ENCODE measurements at regions not wholly inside any gene's neighbourhood (a gene's known extent, or its start where the extent isn't known, plus 50 kb on each side); places are given as distances from the start of the nearest gene placed in this dataset.

GRCh38 chr14:104435147-104436046 is 144.2 kb upstream of the C14orf180 start:
- intact Hi-C loops (cut with DNase I), result no loop called here
- DNase-seq, result peak; percentile 38 to 62
- Histone ChIP-seq H3K27me3 (ENCODE audit: control insufficient read depth in 1 of 2, insufficient read depth in 2 of 2, low read length in 1 of 2) (no peaks in the 10 kb centered on the region), H3K9me3 (ENCODE audit: control insufficient read depth, low read length) (no peaks in the 10 kb centered on the region), H3K4me1 (ENCODE audit: control insufficient read depth in 1 of 2, insufficient read depth in 2 of 2, low read length in 2 of 2) (no peaks in the 10 kb centered on the region), H3K4me3 (ENCODE audit: low read length in 2 of 2) (no peak overlapping the region), H3K36me3 (ENCODE audit: control insufficient read depth in 1 of 2, insufficient read depth in 2 of 2, low read length in 1 of 2) (no peaks in the 10 kb centered on the region), H3K27ac (ENCODE audit: low read depth in 1 of 2, low read length in 2 of 2) (no peak overlapping the region)
- no peak for ATAC-seq (ENCODE audit: low FRiP score)
- WGBS, 2 donors, result 96 to 97% methylated on average over 20 of the region's 20 CpGs

GRCh38 chr14:104436047-104436591 is 143.4 kb upstream of the C14orf180 start:
- Histone ChIP-seq H3K27me3 (ENCODE audit: control insufficient read depth in 1 of 2, insufficient read depth in 2 of 2, low read length in 1 of 2) (no peaks in the 10 kb centered on the region), H3K36me3 (ENCODE audit: control insufficient read depth in 1 of 2, insufficient read depth in 2 of 2, low read length in 1 of 2) (no peaks in the 10 kb centered on the region), H3K27ac (ENCODE audit: low read depth in 1 of 2, low read length in 2 of 2) (no peak overlapping the region), H3K9me3 (ENCODE audit: control insufficient read depth, low read length) (no peaks in the 10 kb centered on the region), H3K4me1 (ENCODE audit: control insufficient read depth in 1 of 2, insufficient read depth in 2 of 2, low read length in 2 of 2) (no peaks in the 10 kb centered on the region), H3K4me3 (ENCODE audit: low read length in 2 of 2) (no peak overlapping the region)
- intact Hi-C loops (cut with DNase I), result no loop called here
- 17 to 18% methylated on average over 20 of the region's 20 CpGs for WGBS, 2 donors
- peak; percentile 82 to 87 for DNase-seq
- peak; percentile 66 for ATAC-seq (ENCODE audit: low FRiP score)

- WGBS, 2 donors, result 87 to 88% methylated on average over 15 of the region's 15 CpGs
- ATAC-seq (ENCODE audit: low FRiP score) (no peak), DNase-seq (peak in 1 of 2 donors; percentile 53)
- no peaks in the 10 kb centered on the region for H3K36me3 ChIP-seq (ENCODE audit: control insufficient read depth in 1 of 2, insufficient read depth in 2 of 2, low read length in 1 of 2)
- intact Hi-C loops (cut with DNase I), result no loop called here
- no peaks in the 10 kb centered on the region for H3K27me3 ChIP-seq (ENCODE audit: control insufficient read depth in 1 of 2, insufficient read depth in 2 of 2, low read length in 1 of 2)
- no peak overlapping the region for H3K27ac ChIP-seq (ENCODE audit: low read depth in 1 of 2, low read length in 2 of 2)
- H3K9me3 ChIP-seq (ENCODE audit: control insufficient read depth, low read length), result no peaks in the 10 kb centered on the region
- H3K4me3 ChIP-seq (ENCODE audit: low read length in 2 of 2), result no peak overlapping the region
- no peaks in the 10 kb centered on the region for H3K4me1 ChIP-seq (ENCODE audit: control insufficient read depth in 1 of 2, insufficient read depth in 2 of 2, low read length in 2 of 2)
These were observed 142.5 kb upstream of the C14orf180 start for GRCh38 chr14:104436741-104437701.

- DNase-seq (peak in 1 of 2 donors; percentile 28), ATAC-seq (ENCODE audit: low FRiP score) (no peak)
- H3K36me3 ChIP-seq (ENCODE audit: control insufficient read depth in 1 of 2, insufficient read depth in 2 of 2, low read length in 1 of 2), result no peaks in the 10 kb centered on the region
- no peaks in the 10 kb centered on the region for H3K27me3 ChIP-seq (ENCODE audit: control insufficient read depth in 1 of 2, insufficient read depth in 2 of 2, low read length in 1 of 2)
- 86 to 91% methylated on average over 6 of the region's 6 CpGs for WGBS, 2 donors
- no peaks in the 10 kb centered on the region for H3K9me3 ChIP-seq (ENCODE audit: control insufficient read depth, low read length)
- intact Hi-C loops (cut with DNase I), result no loop called here
- H3K4me3 ChIP-seq (ENCODE audit: low read length in 2 of 2), result no peak overlapping the region
- H3K27ac ChIP-seq (ENCODE audit: low read depth in 1 of 2, low read length in 2 of 2), result no peak overlapping the region
- H3K4me1 ChIP-seq (ENCODE audit: control insufficient read depth in 1 of 2, insufficient read depth in 2 of 2, low read length in 2 of 2), result no peaks in the 10 kb centered on the region
These were observed 141.9 kb upstream of the C14orf180 start for GRCh38 chr14:104437703-104438102.

- DNase-seq (peak in 1 of 2 donors; percentile 68), ATAC-seq (ENCODE audit: low FRiP score) (no peak)
- no peaks in the 10 kb centered on the region for H3K4me1 ChIP-seq (ENCODE audit: control insufficient read depth in 1 of 2, insufficient read depth in 2 of 2, low read length in 2 of 2)
- H3K27me3 ChIP-seq (ENCODE audit: control insufficient read depth in 1 of 2, insufficient read depth in 2 of 2, low read length in 1 of 2), result no peaks in the 10 kb centered on the region
- 87 to 89% methylated on average over 18 of the region's 18 CpGs for WGBS, 2 donors
- H3K4me3 ChIP-seq (ENCODE audit: low read length in 2 of 2), result no peak overlapping the region
- intact Hi-C loops (cut with DNase I), result no loop called here
- H3K36me3 ChIP-seq (ENCODE audit: control insufficient read depth in 1 of 2, insufficient read depth in 2 of 2, low read length in 1 of 2), result no peaks in the 10 kb centered on the region
- H3K9me3 ChIP-seq (ENCODE audit: control insufficient read depth, low read length), result no peaks in the 10 kb centered on the region
- H3K27ac ChIP-seq (ENCODE audit: low read depth in 1 of 2, low read length in 2 of 2), result no peak overlapping the region
These were observed 141.2 kb upstream of the C14orf180 start for GRCh38 chr14:104438166-104438887.

GRCh38 chr14:104439625-104440024 is 139.9 kb upstream of the C14orf180 start:
- H3K4me3 ChIP-seq (ENCODE audit: low read length in 2 of 2), result no peak overlapping the region
- ATAC-seq (ENCODE audit: low FRiP score), result no peak
- no peaks in the 10 kb centered on the region for H3K9me3 ChIP-seq (ENCODE audit: control insufficient read depth, low read length)
- no peaks in the 10 kb centered on the region for H3K27me3 ChIP-seq (ENCODE audit: control insufficient read depth in 1 of 2, insufficient read depth in 2 of 2, low read length in 1 of 2)
- no peaks in the 10 kb centered on the region for H3K36me3 ChIP-seq (ENCODE audit: control insufficient read depth in 1 of 2, insufficient read depth in 2 of 2, low read length in 1 of 2)
- H3K27ac ChIP-seq (ENCODE audit: low read depth in 1 of 2, low read length in 2 of 2), result no peak overlapping the region
- no peaks in the 10 kb centered on the region for H3K4me1 ChIP-seq (ENCODE audit: control insufficient read depth in 1 of 2, insufficient read depth in 2 of 2, low read length in 2 of 2)
- peak in 1 of 2 donors; percentile 30 for DNase-seq
- intact Hi-C loops (cut with DNase I), result no loop called here
- 43 to 51% methylated on average over 9 of the region's 9 CpGs for WGBS, 2 donors

- 86 to 87% methylated on average over 14 of the region's 14 CpGs for WGBS, 2 donors
- peak in 1 of 2 donors; percentile 50 for DNase-seq
- H3K4me3 ChIP-seq (ENCODE audit: low read length in 2 of 2), result no peak overlapping the region
These were observed 139.1 kb upstream of the C14orf180 start for GRCh38 chr14:104440297-104440956.

More at GRCh38 chr14:104440297-104440956, 139.1 kb upstream of the C14orf180 start:
- Histone ChIP-seq H3K4me1 (ENCODE audit: control insufficient read depth in 1 of 2, insufficient read depth in 2 of 2, low read length in 2 of 2) (no peaks in the 10 kb centered on the region), H3K36me3 (ENCODE audit: control insufficient read depth in 1 of 2, insufficient read depth in 2 of 2, low read length in 1 of 2) (no peaks in the 10 kb centered on the region), H3K27me3 (ENCODE audit: control insufficient read depth in 1 of 2, insufficient read depth in 2 of 2, low read length in 1 of 2) (no peaks in the 10 kb centered on the region), H3K27ac (ENCODE audit: low read depth in 1 of 2, low read length in 2 of 2) (no peak overlapping the region), H3K9me3 (ENCODE audit: control insufficient read depth, low read length) (no peaks in the 10 kb centered on the region)
- intact Hi-C loops (cut with DNase I), result no loop called here
- ATAC-seq (ENCODE audit: low FRiP score), result no peak
